ENCODE measurements at regions not wholly inside any gene's neighbourhood (a gene's known extent, or its start where the extent isn't known, plus 50 kb on each side); places are given as distances from the start of the nearest gene placed in this dataset.

DNA sequence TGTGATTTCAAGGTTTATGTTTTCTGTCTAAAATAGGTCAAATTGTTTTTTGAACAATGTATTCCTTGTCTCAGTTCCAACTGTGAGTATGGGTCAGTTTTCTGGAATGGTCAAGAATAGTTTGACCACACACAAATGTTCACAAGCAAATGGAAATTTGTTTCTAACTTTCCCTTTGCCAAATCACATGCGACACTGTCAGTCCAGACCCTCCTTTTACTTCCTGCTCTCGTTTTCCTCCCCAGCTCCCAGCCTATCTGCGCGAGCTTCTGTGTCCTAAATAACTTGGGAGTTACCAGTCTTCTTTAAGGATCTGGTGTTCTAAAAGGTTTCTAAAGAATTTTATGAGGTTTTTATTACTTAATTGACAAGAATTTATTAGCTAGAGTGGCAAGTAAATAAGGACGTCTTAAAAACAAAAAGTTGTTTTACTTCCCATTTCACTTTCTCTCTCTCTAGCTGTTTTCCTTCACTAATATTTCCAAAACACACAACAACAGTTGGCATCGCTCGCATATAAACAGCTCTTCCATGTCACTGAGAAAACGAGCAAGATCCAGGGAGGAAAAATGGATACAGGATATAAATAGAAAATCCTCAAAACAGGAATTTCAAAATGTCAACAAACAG is 266.1 kb upstream of the KLF6 start:
- DNase-seq (ENCODE audit: low spot score), result no peak
- ATAC-seq, result peak; percentile 56

DNA sequence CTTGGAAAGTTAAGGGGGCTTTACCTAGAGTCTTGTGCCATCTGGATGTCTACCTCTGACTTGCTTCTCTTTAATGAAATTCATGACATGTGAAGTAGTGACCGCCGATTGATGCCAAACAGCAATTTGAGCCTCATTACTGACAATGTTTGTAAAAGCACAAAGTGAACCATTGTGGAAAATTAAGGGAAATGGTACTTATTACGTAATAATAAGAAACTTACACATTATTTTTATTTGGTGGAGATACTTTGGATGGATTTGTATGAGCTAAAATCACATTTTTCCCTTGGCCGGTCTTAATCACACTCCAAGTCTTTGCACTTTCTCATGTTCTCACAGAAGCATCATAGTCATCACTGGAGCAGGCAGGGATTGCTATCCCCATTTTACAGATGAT is 265.1 kb upstream of the KLF6 start:
- DNase-seq (ENCODE audit: low spot score), result no peak
- ATAC-seq, result no peak

DNA sequence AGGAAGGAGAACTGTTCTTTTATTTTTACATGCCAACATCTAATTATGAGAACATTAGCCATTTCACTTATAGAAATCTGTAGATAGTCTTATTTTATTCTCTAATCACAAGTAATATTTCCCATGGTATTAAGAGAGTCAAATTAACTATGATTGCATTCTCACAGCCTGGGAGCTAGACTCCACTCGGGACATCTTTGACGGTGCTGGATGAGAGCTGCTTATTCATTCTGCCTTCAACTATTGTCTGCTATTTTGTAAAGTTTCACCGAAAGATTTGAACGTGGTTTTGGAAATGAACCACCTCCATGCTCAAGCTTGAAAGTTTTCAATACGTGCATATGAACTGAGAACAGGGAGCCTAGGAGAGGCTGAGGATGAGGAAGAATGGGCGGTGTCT is 264.3 kb upstream of the KLF6 start:
- ATAC-seq, result no peak
- no peak for DNase-seq (ENCODE audit: low spot score)

DNA sequence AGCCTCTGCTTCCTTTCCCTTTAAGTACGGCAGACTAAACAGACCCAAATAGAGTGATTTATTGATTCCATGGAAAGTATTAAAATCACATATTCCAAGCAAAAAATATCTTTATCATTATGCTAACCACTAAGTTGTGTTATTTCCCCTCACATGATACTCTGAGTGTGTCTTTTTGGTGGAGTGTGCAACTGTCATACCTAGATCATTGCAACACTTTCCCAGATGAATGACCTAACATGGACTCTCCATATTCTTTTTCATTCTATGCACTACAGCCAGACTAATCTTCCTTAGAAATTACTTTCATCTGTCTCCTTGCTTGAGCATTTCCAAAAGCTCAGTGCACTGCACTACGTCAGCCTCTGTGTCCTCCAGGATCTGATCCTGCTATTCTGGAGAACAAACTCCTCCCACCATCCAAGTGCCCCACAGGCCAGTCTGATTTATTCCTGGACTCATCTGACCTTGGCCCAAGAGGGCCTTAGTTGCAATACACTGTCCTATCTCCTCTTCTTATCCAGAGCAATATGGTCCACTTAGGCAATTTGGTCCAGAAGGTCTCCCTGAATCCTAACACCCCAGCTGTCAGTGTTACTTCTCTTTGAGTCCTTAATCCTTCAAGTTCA is 263.3 kb upstream of the KLF6 start:
- no peak for ATAC-seq
- DNase-seq (ENCODE audit: low spot score), result no peak

DNA sequence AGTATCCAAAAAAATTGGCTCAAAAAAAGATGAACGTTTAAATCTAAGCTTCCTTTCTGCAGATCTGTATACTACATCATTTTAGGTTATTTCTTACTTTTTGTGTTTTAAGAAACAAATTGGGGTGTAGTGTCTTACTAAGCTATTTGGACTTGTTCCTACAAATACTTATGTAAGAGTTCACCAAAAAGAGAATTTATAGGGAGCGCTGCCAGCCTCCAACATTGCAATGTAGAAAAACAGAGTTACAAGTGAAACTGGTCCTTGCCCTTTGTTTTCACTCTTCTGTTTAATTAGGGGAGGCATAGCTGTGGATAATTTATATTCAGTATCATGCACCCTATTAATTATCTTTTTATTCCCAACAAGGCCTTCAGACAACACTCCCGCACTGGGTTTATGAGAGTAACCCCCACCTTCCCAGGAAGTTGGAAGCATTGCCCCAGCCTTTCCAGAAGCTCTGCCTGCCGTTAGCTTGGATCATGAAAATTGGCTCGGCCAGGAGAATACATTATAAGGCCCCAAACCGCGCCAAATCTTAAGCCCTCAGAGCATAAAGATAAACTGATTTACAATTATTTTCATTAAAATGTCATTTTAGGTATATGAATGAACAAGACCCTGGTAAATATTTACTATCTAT is 261.8 kb upstream of the KLF6 start:
- DNase-seq (ENCODE audit: low spot score) (no peak), ATAC-seq (no peak)

DNA sequence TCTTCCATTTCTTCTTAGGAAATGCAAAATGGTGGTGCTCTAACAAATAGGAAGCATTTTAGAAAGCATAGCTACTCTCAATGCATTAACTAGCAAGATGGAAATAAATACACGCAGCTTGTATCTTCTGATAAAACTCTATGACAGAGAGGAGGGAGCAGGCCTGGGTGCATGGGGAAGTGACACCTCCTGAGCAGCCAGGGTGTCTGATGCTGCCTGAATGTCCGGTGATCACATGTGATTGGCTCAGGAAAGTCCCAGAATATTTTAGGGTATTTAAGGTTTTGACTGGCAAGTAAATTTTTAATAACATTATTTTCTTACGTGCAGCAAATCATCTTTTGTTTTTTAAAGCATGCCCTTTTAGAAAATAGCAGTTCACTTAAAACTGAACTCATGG is 261.0 kb upstream of the KLF6 start:
- no peak for DNase-seq (ENCODE audit: low spot score)
- no peak for ATAC-seq

DNA sequence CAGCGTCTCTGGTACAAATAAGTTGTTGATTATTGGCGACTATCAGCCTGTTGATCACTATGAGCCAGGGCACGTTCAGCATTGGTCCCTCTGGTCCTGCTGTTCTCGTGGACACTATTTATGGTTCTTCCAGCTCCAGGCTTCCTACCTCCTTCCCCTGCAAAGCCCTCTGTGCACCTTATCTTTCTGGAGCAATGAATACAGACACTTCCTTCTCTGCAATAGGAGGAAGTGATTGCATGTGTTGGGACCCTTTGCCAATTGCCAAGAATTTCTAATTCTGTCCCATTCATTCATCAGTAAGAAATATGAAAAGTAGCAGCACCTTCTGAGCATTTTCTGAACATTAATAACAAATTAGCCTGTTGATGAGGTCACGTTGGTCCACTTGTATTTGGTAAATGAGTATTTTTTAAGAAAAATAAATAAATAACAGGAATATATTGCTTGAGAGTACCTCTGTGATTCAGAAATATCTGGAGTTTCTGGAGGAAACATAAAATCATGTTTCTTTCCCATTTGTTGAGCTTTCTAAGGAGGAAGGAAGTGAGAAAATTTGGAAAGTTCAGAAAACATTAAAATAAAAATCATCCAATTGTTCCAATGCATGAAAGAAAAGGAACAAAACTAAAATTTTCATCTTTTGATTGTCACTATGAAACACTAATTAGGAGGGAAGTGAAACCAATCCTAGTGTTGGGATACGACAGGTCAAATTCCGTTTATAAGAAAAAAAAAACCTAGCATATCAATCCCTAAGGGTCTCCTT is 259.1 kb upstream of the KLF6 start:
- ATAC-seq, result peak; percentile 40
- DNase-seq (ENCODE audit: low spot score), result no peak

DNA sequence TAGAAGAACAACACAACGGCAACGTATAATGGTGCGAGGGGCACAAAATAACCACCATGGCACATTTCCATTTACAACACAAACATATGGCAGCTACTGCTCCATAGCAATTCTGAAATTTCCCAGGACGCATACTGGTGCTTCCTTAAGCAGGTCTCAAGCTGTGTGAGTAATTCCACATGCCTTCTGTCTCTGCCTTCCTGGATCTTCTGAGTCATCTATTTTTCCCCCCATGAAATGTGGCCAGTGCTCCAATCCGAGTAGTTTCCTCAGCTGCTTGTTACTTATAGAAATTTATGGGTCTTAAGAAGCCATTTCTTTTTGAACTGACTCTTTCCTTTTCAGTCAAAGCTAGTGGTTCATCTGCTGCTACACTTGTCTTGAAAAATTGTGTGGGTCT is 256.6 kb upstream of the KLF6 start:
- ATAC-seq, result no peak
- no peak for DNase-seq (ENCODE audit: low spot score)

DNA sequence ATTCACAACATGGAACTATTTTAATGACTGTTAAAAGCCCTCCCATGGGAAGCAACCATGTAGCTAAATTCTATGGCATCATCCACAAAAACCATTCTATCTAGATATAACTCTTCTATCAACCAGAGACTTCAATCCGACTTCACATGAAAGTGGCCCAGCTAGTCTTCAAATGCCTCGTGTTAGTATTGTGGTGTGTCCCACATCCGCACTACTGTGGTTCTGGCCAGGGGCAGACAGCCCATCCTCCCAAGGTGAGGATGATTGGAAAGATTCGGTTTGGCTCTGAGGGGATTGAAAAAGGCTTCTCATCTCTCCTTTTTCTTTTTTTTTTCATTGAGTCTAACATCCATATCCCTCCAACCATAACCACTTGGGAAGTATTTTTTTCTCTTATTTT is 253.0 kb upstream of the KLF6 start:
- DNase-seq (ENCODE audit: low spot score) (no peak), ATAC-seq (no peak)

GRCh38 chr10:4035599-4035945 is 250.6 kb upstream of the KLF6 start:
- no peak for ATAC-seq

DNA sequence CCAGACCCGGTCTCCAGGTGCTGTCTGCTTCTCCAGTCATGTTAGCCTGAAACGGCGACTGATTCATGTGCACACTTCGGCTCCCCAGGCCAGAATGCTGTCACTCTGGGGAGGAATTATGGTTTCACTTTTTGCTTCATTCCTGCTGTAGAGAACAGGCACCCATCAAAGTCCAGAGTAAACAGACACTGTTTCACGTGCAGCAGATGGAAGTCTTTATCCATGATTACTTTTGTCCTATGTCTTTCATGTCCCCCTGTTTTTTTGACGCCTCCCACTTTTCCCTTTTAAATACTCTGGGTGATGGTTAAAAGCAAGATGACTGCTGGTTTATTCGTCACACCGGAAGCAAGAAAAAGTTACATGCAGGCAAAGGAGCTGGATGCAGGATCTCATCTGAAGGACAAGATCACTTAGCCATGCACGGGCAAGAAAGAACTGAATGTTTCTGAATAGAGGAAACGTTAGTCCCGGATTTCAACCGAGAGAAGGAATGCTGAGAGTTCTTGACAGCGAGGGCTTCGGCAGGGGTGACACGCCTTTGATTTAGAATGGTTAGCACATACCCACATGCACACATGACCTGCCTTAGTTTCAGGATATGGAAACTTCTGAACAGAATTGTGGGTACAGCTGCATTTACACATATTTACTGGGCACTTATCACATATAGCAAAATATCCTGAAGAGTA is 250.0 kb upstream of the KLF6 start:
- ATAC-seq (peak; percentile 15), DNase-seq (ENCODE audit: low spot score) (no peak)

More at GRCh38 chr10:4035599-4035945, 250.6 kb upstream of the KLF6 start:
- DNase-seq (ENCODE audit: low spot score), result no peak

- DNase-seq (ENCODE audit: low spot score) (no peak), ATAC-seq (no peak)
These were observed 248.4 kb upstream of the KLF6 start for GRCh38 chr10:4033341-4033896.

- DNase-seq (ENCODE audit: low spot score), result no peak
- ATAC-seq, result no peak
These were observed 244.9 kb upstream of the KLF6 start for GRCh38 chr10:4029866-4030265.

DNA sequence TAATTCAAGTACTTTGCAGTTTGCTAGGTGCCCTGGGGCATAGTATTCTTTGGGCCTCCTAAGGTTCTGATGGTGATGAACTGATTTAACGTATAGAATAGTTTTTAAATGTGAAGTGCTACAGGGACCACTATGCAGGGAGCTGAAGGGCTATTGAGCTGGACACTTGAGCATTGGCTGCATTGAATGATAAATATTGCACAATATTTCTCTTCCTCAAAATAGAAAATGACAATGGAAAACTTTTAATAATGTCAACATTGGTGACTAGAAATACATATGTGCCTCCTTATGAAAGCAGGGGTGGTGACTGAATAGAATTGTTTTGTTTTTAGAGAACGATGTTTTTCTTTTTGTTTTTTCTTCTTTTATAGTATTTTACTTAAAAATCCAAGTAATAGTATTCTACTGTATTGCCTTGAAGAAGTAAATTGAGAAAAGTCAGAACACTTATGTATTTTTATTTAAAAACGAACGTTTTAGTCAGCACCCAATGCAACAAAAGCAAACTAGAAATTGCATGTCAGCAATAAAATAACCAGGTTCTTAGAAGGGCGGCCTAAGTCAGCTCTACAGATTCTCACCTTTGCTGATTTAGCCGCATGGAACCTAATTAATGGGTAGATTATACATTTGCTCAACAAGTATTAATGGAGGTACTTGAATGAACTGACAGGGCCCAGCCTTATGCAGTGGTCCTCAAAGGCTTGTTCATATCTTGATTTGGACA is 244.0 kb upstream of the KLF6 start:
- ATAC-seq, result no peak
- no peak for DNase-seq (ENCODE audit: low spot score)

GRCh38 chr10:4028027-4028471 is 243.0 kb upstream of the KLF6 start:
- DNase-seq (ENCODE audit: low spot score) (no peak), ATAC-seq (no peak)

DNA sequence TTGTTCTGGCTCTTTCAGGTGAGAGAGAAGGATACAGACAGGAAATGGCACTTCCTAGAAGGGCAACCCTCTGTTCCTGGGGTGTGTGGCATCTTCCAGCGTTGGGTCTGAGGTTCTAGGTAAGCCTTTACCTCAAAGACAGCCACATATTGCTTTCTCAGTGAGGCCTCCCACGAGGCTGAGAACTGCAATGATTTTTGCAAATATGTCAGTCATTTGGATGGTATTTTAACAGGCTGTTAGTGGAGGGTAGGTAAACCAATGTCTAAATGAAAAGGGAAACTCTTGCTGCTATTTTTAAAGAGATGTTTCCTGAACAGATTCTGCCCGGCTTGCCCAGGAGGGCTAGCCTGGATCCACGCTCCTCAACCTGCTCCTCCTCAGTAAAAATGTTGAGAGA is 240.3 kb upstream of the KLF6 start:
- no peak for DNase-seq (ENCODE audit: low spot score)
- no peak for ATAC-seq

DNA sequence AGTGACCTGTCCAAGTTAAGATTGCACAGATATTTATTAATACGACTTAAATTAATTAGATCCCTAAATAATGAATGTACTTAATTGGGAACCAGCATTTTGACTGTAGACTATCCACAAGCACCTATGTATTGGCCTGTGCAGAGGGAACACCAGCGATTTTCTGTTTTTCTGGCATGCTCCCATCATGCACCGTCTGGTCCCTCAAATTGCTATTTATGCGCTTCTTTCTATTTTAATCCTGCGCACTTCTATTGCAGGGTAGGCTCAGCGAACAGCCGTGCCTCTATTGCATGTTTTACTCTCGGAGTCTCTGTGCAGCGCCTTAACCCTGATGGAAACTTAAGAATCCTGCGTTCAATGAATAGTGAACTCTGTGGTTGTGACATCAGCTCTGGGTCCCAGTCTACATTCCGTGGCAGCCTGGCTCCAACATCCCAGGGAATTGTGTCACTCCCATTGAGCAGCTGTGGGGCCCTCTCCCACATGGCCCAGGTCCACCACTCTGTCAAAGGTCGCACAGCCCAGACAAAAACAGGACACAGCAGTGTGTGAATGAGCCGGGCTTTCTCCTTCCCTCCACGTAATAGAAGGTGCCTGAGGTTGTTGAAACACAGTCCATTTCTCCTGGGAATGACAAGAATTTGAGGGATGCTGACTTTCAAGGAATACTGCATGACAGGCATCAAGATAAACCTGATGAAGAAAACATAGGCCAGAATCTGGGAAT is 239.7 kb upstream of the KLF6 start:
- ATAC-seq (no peak), DNase-seq (ENCODE audit: low spot score) (no peak)

DNA sequence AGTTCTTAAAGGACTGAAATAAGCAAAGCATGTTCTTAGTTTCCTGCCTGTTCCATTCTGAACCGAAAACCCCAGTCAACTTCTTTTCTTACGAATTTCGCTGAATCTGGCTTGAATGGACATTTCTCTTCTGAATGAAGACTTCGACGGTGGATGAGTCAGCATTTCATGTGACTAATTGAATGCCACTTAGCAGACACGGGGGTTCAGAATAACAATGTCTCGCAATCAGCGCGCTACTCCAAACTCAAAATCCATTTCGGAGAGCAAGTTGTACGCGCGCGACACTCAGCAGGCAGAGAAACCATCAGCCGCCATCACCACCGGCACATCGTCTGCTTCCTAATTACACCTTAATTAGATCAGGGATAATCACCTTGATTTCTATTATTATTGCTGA is 239.0 kb upstream of the KLF6 start:
- ATAC-seq (no peak), DNase-seq (ENCODE audit: low spot score) (no peak)

DNA sequence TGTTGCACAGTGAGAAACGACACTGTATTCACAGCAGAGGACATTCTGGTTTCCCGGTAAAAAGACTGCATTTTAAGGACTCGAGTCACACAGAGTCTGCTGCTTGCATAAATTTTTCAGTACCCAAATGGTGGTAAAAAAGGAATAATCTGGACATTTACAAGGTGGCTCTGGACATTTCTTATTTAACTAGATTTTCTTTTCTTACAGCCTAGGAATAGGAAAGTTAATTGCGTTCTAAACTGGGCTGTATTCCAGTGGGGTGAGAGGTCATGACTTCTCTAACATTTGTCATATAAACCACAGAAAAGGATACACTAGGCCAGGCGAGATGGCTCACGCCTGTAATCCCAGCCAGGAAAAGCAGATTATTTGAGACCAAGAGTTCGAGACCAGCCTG is 237.5 kb upstream of the KLF6 start:
- DNase-seq (ENCODE audit: low spot score) (no peak), ATAC-seq (no peak)

DNA sequence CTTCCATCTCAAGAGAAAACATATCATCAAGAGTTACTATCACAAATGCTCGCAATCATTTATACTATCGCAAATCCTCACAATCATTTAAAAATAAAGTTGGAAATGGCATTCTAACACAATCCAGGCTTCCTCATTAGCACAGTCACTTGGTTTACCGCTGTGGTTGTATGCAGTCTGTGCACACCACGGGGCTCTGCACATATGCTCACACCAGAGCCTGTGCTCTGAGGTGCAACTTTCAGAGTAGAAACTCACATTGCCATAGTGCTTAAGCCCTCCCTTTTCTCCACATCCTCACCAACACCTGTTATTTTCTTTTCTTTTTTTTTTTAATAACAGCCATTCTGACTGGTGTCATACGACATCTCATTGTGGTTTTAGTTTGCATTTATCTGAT is 235.6 kb upstream of the KLF6 start:
- no peak for DNase-seq (ENCODE audit: low spot score)
- ATAC-seq, result no peak
